ENCODE measurements at regions not wholly inside any gene's neighbourhood (a gene's known extent, or its start where the extent isn't known, plus 50 kb on each side); places are given as distances from the start of the nearest gene placed in this dataset.

DNA sequence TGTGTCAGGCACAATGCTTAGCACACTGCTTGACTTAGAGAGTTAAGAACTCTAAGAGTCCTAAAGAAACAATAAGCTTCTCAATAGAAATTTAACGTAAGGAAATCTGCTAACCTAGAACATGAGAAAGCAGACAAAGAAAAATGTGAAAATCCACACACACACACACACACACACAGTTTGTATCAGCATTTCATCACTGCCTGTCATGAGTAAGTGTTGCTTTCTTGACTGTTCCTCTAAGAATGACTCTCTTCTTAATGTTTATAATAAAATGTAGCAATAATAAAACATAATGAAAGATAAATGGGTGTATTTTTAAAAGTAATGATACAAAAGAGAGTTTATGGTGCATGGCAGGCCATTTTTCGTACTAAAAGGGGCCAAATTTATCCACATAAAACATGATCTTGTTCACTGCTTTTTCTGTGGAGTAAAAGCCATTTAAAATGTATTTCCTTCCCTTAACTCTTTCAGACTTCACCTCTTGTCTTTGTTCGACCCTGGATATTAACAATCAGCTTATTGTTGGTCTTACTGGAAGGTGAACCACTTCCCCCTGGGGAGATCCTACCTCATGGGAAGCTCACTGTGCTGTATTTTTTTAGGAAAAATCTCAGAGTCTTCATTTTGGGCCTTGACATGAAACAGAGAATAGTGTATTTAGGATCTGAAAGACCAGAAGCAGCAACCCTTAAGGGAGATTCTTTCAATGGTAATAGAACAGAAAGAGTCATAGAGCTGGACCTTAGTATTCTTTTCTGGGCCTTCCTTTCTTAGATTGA is 107.3 kb upstream of the ANKRD55 start:
- DNase-seq = no peak

DNA sequence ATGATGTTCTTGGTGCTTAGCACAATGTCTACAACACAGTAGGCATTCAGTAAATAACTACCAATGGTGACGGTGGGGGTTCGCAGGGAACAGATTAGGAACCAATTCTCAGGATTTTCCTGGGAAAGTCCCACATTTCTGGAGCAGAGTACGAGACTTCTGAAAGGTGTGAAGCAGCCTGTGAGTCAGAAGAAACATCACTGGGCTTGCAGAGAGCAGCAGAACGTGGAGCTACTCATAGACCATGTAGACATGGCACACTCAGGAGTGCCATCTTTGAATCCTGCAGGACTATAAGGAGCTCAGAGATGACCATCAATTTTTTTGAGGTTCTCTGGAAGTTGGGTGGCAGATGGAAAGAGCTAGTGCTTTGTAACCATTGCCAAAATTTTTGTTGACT is 106.6 kb upstream of the ANKRD55 start:
- no peak for DNase-seq

DNA sequence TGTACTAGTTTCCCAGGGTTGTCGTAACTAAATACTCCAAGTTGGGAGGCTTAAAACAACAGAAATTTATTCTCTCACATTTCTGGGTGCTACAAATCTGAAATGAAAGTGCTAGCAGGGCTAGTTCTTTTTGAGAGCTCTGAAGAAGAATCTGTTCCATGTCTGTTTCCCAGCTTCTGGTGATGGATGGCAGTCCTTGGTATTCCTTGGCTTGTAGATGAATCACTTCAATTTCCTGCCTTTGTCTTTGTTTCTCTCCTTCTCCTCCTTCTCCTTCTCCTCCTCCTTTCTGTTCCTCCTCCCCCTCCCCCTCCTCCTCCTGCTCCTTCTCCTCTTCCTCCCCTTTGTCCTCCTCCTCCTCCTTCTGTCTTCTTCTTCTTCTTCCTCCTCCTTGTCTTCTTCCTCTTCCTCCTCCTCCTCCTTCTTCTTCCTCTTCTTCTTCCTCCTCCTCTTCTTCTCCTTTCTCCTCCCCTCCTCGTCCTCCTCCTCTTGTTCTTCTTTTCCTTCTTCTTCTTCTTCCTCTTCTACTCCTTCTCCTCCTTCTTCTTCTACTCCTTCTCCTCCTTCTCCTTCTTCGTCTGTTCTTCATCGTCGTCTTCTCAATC is 104.7 kb upstream of the ANKRD55 start:
- DNase-seq = no peak

DNA sequence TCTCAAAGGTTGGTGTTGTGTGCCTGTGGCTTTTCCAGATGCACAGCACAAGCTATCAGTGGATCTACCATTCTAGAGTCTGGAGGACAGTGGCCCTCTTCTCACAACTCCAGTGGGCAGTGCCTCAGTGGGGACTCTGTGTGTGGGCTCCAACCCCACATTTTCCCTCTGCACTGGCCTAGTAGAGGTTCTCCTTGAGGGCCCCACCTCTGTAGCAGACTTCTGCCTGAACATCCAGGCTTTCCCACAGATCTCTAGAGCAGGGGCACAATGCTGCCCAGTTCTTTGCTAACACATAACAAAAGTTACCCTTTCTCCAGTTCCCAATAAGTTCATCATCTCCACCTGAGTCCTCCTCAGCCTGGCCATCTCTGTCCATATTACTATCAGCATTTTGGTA is 102.1 kb upstream of the ANKRD55 start:
- no peak for DNase-seq

DNA sequence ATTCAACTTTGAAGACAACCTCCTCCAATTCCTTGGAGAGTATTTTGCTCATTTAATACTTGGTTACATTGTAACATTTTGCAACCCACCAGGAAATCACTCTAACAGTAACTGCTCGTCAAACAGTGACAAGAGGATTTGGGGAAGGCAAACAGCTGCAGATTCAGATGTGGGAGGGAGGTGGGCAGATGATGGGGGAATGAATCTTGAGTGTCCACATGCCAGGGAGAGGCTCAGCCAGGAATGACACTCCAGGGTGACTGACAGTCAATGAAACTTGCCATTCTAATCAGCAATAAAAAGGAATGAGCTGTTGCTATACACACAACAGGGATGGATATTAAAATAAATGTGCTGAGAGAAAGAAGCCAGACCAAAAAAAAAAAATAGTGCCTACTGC is 97.7 kb upstream of the ANKRD55 start:
- no peak for DNase-seq

DNA sequence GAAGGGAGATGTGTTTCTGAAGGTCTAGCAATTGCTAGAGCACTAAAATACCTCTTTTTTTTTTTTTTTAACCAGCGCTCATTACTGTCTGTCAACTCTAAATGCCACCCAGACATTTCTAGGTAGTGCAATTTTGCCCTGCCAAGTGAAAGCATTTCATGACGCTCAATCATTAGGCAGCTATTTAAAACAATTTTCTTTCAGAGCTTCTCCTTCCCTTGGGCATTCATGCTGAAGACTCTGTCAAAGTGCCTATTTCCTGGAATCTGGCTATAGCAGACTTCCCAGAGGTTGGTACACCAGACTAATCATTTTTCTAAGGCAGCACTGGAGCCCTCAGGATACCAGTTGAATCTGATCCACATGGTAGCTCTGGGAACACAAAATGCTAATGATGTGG is 97.0 kb upstream of the ANKRD55 start:
- DNase-seq = no peak

DNA sequence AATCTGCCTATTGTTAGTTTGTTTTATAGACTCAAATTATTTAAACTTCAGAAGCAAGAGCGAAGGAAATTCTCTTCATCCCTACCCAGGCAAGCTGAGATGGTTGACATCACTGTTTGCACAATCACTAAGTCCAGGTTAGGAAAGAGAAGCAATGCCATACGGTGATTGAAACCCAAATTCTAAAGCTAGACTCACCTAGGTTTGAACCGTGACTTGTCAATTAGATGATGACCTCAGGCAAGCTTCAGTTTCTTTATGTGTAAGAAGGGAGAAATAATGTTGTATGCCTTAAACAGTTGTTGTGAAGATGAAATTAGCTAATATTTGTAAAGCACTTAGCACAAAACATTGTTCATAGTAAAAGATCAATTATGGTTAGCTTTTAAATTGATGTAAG is 96.5 kb upstream of the ANKRD55 start:
- no peak for DNase-seq

DNA sequence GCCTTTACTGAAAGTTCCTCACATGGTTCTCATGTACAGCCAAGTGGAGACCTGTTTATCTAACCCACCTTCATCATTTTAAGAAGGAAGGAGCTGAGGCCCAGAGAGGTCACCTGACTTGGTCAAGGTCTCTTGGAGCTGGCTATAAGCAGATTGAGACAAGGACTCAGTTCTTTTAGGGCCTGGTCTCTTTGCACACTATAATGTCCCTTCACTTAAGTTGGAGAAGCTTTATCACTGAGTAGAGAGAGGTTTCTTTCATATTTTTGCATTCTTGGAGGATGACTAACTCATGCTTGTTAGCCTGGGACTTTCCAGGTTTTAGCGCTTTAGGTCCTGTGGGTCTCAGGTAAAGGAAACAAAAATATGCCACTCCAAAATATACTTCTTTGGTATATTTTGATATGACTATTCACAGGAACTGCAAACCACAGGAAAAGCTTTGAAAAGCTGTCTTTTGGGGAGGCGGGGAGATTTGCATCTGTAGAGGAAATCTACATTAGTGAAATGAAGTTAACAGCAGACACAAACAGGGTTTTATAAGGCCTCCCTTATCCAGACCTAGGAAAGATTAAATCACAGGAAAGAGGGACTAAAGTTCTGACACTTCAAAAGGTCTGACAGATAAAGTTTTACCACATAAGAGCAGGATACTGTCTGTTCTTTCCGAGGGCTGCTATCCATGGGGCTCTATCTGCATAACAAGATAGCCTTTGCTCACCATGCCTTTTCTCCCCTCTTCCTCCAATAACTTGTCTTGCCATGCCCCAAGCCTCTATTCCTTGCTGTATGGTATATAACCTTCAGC is 95.8 kb upstream of the ANKRD55 start:
- peak; percentile 91 for DNase-seq

DNA sequence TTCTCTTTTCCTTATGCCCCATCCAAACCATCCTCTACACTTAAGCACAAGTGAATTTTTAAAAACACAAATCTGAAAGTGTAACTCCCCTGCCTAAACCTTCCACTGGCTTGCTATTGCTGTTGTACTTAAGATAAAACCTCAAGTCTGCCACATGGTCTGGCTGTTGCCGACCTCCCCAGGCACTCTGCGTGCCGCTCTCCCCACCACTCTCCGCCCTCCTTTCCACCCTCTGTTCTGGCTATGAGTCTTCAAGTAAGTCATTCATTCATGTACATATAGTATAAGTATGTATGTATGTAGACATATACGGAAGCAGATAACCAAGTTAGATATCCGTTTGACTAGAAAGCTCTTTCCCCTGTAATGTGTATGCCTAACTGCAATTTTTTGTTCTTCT is 94.7 kb upstream of the ANKRD55 start:
- DNase-seq = peak; percentile 62

DNA sequence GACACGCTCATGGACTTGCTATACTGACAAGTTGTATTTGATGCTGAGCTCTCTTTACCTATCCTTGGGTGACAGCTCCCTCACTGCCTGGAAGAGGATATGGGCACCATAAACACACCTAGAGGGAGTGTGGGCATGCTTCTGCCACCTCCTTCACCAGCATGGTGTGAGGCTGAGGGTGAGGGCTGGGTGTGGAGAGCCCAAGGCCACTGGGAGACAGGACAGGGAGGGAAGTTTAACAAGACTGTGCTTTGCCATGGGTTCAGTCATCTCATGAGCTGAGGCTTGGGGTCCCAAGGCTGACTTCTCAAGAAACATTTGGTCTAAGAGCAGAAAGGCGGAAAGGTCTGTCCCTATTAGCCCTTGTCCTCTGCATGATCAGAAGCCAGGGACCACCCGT is 93.6 kb upstream of the ANKRD55 start:
- DNase-seq = no peak

DNA sequence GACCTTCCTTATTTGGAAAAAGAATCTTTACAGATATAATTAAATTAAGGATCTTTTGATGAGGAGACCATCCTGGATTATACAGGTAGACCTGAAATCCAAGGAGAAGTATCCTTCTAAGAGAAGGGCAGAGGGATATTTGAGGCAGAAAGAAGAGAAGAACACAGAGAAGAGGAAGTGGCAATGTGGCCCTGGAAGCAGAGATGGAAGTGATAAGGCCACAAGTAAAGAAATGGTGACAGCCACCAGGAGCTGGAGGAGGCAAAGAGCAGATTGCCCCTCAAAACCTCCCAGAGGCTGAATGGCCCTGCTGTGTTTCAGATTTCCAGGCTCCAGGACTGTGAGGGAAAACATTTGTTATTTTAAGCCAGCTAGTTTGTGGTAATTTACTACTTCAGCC is 93.0 kb upstream of the ANKRD55 start:
- DNase-seq = no peak

DNA sequence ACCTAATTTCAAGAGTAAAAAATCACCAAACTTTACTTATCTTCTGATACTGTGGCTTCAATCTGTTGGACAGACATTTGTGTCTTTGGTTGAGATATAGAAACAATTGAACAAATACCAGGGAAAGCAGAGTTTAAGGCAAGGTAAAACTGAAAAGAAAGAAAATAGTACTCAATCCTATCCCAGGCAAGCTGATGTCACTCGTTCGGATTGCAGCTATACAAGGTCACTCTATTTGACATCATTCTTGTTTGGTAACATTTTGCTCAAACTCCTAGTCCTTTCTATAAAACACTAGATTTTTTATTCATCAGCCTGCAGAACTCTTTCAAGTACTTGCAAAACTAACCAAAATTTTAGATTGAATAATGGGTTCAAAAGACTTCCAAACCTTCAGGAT is 91.9 kb upstream of the ANKRD55 start:
- DNase-seq = no peak

DNA sequence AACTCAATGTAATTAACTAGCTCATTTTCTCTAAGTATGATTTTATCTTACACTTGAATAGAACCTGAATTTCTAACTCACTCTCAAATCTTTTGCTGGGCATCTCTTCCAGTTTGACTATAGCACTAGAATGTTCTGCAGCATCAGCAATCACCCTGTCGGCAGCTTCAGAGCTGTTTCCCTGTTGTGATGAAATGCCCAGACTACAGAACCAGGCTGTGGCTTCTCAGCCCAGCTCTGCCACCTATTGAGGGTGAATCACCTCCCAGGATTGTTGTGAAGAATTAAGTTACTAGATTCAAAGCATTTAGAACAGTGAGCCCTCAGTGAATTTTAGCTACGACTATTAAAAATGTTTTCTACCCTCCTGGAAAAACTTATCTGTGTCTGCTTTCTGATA is 90.4 kb upstream of the ANKRD55 start:
- DNase-seq = peak; percentile 51

DNA sequence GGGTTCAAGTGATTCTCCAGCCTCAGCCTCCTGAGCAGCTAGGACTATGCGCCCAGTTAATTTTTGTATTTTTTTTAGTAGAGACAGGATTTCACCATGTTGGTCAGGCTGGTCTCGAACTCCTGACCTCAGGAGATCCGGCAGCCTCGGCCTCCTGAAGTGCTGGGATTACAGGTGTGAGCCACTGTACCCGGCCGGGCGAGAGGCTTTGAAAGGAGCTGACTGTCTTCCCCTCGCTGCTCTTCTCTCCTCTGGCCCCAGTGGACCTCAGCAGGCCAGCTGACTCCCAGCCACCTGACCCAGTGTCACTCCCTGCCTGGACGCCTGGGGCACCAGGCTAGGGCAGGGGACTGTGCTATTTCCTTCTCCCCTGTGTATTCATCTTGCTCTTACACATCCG is 89.5 kb upstream of the ANKRD55 start:
- no peak for DNase-seq

DNA sequence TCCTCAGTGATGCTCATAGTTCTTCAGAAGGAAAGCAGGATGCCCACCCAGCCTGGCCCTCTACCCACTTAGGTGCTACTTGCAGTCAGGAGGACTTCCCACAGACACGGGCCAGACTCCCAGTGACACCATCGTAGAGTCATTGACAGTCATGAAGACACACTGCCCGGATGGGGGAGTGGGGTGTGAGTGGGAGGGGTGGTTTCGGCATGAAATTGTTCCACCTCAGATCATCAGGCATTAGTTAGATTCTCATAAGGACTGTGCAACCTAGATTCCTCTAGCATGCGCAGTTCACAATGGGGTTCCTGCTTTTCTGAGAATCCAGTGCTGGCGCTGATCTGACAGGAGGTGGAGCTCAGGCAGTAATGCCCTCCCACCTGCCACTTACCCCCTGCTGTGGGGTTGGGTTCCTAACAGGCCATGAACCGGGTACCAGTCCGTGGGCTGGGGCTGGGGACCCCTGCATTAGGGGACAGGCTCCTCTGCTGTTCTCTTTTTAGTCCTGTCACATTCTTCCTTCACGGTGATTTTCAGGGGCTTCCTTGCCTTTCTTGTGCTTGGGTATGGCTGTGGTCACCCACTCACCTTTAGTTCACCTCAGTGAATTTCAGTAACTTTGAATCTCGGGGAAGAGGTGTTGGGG is 88.2 kb upstream of the ANKRD55 start:
- no peak for DNase-seq

DNA sequence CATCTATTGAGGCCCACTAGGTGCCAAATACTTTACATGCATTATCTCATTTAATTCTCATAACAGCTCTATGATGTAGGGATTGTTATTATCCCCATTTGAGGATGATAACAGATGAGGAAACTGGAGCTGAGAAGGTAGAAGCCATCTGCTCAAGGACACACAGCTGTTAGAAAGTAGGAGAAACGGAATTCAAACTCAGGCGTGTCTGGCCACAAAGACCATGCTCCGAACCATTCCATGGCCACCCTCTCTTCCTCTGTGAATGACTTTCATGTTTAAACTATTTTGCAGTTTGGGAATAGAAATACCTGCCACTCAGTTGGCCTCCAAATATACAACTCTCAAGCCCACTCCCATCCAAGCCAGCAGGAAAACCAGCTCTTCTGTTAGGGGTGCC is 87.6 kb upstream of the ANKRD55 start:
- no peak for DNase-seq

DNA sequence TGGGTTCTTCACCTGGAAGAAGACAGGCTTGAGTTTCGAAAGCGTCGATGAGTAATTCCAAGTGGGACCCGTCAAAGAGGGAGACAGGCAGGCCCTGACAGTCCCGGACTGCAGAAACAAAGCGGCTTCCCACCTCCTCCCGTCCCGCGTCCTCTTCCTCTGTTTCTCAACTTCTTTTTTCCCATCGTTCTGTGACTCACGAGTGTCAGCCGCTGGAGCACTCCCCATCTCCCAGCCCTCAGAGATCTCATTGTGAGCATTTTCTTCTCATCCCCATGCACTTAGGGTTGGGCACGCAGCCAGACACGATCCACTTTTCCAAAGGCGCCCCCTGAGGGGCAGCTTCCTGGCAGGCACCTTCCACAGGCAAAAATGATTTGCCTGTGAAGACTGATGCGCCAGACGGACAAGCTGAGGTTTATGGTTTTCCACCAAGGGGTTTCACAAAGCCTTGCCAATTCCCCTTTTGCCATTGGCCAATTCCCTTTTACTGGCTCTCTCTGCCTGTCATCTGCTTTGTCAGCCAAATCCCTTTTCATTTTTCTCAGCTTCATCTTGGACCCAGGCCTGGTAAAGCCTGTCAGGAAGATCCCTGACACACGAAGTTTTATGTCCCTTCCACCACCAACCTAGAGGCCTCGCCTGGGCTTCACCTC is 86.5 kb upstream of the ANKRD55 start:
- no peak for DNase-seq

DNA sequence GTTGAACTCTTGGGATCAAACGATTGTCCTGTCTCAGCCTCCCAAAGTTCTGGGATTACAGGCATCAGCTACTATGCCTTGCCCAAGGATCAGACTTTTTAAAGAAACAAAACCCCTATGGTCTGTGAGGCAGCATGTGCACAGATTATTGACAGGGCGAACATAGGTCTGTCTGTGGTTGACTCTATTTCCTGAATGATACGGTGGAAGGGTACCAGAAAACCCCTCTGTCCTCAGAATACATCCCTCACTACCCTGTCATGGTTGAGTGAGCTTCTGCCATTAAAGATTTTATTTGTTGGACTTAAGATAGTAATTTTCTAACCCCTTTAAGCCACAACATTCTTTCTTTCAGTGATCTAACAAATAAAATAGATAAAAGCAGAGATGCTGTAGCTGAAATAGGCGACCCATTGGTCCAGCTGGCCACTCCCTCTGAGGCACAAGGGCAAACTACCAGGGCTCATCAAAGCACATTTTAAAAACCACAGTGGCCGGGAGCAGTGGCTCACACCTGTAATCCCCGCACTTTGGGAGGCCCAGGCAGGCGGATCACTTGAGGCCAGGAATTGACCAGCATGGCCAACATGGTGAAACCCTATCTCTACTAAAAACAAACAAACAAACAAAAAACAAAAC is 84.9 kb upstream of the ANKRD55 start:
- DNase-seq = no peak

DNA sequence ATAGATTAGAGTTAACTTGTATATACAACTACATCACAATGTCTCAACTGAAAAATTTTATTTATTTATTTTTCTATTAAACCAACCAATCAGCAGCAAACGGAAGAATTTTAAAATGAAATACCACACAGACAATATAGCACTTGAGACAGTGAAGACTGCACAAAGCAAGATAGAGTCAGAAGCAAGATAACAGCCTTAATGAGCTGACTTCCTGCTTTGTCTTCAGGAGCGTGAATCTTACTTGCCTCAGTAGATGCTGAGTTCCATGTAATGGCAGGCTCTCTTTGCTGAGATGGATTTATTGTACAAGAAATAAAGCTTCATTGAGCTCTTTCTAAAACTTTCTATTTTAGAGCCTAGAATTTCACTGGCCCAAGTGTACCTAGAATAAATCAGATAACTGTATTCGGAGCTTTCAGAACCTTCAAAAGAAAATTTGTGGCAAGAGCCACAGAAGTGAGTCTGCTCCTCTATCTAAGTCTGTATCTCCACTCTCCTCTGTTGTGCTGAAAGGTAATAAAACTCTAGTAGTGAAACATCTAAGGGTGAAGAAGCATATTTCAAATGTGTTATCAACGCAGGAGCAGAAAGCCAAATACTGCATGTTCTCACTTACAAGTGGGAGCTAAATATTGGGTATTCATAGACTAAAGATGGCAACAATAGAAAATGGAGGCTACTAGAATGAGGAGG is 83.3 kb upstream of the ANKRD55 start:
- DNase-seq = no peak

DNA sequence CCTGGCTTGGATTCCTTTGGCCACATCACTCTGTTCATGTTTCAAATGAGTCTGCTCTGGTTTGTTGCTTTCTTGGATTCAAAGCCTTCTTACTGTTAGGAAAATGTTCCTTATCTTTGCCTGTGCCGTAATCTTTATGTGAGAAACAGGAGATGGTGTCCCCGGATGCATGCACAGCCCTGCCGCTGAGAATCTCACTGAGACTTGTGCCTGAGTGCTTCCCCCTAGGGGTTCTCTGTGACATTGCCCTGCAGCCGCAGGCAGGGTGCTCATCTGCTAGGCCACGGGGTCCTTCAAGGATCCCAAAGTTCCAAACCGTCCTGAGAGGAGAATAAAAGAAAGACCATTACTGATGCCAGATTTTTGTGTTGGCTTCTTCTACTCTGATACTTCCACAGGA is 81.4 kb upstream of the ANKRD55 start:
- peak; percentile 57 for DNase-seq

DNA sequence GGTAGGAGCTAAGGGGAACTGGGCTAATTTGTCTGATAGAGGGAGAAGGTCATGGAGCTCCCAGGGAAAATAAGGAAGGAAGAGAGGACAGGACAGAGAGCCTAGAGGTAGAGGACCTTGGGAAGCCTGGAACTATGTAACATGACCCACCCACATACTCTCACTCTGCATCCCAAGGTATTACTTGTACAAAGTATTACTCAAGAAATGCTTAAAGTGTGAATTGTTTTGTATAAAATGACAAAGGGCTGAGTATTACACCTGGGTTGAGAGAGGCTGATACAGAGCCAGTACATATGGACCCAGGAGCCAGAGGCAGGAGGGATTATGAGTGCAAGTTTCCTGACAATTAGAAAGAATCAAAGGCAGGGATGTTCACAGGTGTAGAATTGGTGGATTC is 80.5 kb upstream of the ANKRD55 start:
- DNase-seq = no peak

DNA sequence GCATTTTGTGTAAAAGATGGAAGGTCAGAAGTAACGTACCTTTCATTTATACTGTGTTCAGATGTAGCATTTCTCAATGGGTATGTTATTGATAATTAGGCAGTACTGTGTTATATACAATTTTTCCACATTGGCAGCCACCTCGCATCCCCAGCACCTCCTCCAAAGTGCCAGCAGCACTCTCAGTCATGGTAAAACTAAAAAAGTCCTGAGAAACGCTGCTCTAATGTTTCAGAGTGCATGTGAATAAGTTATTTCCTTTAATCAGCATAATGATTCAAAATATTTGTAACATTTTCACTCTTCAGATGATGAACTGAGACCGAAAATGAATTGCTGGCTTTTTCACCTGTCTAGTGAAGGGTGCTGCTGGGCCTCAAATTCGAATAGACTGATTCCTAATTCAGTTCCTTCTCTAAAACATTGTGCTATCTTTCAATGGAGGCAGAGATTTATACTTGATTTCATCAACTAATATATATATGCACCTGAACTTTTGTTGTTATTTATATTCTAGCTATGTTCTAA is 79.9 kb upstream of the ANKRD55 start:
- no peak for DNase-seq
